ENCODE measurements at regions not wholly inside any gene's neighbourhood (a gene's known extent, or its start where the extent isn't known, plus 50 kb on each side); places are given as distances from the start of the nearest gene placed in this dataset.

DNA sequence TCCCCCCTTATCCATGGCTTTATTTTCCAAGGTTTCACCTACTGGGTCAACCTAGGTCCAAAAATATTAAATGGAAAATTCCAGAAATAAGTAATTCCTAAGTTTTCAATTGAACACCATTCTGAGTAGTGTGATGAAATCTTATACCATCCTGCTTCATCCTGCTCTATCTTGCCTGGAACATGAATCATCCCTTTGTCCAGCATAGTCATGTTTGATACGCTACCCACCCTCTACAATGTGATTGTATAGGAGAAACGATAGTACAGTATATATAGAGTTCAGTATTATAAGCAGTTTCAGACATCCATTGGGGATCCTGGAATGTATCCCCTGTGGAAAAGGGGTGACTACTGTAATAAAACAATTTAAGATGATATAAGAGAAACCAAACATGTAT lies 62.2 kb downstream of the IFNG start:
- WGBS (ENCODE audit: extremely low coverage, insufficient coverage, insufficient read length) = no CpG with 5 or more reads among the region's 2 CpGs
- Histone ChIP-seq H3K4me2 (ENCODE audit: low read length) (no peak overlapping the region), H3K4me3 (ENCODE audit: low read depth, low read length) (no peak overlapping the region), H2BK5ac (ENCODE audit: low read depth, low read length, poor library complexity) (no peak overlapping the region), H3K27ac (ENCODE audit: low read depth, low read length) (no peak overlapping the region), H4K12ac (ENCODE audit: low read depth, low read length) (no peak overlapping the region), H2AK5ac (ENCODE audit: low read length) (no peak overlapping the region), H3K27me3 (ENCODE audit: insufficient read depth, low read length) (no peaks in the 10 kb centered on the region), H3K79me1 (ENCODE audit: low read length) (no peaks in the 10 kb centered on the region), H3K9me3 (ENCODE audit: insufficient read depth, low read depth, low read length) (no peaks in the 10 kb centered on the region), H3K36me3 (ENCODE audit: control insufficient read depth in 1 of 2, insufficient read depth in 2 of 2, low read length in 2 of 2) (no peaks in the 10 kb centered on the region), H2AFZ (ENCODE audit: insufficient read depth, low read length, poor library complexity) (no peak overlapping the region), H3K9ac (ENCODE audit: low read length) (no peak overlapping the region), H3K18ac (ENCODE audit: low read length) (no peak overlapping the region), H2BK120ac (ENCODE audit: insufficient read depth, low read length, poor library complexity) (no peak overlapping the region), H4K91ac (ENCODE audit: low read depth, low read length) (no peak overlapping the region), H3K4ac (ENCODE audit: low read depth, low read length) (no peak overlapping the region), H4K8ac (ENCODE audit: low read depth, low read length) (no peak overlapping the region), H3K79me2 (ENCODE audit: control insufficient read depth, insufficient read depth, low read length, poor library complexity) (no peaks in the 10 kb centered on the region), H3K4me1 (ENCODE audit: control insufficient read depth in 1 of 2, insufficient read depth in 2 of 2, low read length in 2 of 2) (peaks cover 0 to 4% of the 10 kb centered on the region in 2 experiments), H3K14ac (ENCODE audit: low read length) (no peak overlapping the region), H2BK12ac (ENCODE audit: low read length) (no peak overlapping the region), H3K23ac (ENCODE audit: low read length) (no peak overlapping the region)
- no peak for DNase-seq

DNA sequence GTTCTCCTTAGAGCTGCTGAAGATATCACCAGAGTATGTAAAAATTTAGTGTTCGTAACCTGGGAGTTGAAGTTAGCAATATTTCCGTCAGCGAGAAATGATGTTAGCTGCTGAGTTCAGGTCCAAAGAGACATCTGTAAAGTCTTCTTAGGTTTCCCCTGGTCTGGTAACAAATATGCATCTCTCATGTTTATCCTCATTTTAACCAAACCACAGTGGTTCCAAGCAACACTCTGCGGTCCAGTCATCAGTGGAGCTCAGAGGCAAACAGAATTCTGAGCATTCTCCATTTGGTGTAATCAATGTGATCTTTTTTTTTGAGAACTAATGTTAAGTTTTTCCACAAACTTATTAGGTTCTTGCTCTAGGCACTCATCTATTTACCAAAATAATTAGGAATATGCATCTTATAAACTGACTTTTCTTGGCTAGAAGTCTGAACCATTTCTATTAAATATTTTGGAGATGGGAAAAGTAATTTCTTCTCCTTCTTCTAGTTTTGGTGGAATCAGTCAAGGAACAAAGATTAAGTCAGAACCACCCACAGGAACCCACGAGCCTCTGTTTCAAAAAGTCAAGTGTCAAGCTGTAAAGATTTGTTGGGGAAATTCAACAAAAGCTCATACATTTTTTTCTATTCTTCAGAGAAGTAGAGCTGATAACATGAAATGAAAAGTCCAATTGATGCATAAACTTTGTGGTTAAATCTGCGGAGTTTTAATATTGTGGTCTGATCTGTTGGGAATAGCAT lies 64.7 kb downstream of the IFNG start:
- H3K9me3 ChIP-seq (ENCODE audit: insufficient read depth, low read depth, low read length) = no peaks in the 10 kb centered on the region
- no CpG with 5 or more reads among the region's 6 CpGs for WGBS (ENCODE audit: extremely low coverage, insufficient coverage, insufficient read length)

DNA sequence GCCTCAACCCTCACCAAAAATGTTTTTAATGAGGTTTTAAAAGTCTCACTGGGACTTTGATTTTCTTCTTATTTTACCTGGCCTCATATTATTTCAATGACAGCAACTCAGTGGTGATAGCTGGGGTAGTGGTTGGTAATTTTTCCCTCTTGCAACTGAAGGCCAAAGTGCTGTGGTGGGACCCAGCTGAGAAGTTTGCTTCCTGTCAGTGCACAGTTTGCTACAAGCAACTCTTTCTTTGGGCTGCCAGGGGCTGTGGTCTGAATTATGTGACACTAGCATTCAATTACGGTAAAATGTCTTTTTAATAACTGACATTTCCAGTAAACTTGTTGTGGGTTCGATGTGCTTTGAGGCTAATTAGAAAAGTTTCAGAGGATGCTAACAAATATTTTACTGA lies 65.3 kb downstream of the IFNG start:
- Histone ChIP-seq H3K79me1 (ENCODE audit: low read length) (no peaks in the 10 kb centered on the region), H2BK5ac (ENCODE audit: low read depth, low read length, poor library complexity) (no peak overlapping the region), H3K4me2 (ENCODE audit: low read length) (no peak overlapping the region), H4K8ac (ENCODE audit: low read depth, low read length) (no peak overlapping the region), H4K12ac (ENCODE audit: low read depth, low read length) (no peak overlapping the region), H4K91ac (ENCODE audit: low read depth, low read length) (no peak overlapping the region), H3K4me1 (ENCODE audit: control insufficient read depth in 1 of 2, insufficient read depth in 2 of 2, low read length in 2 of 2) (no peaks in the 10 kb centered on the region), H2BK12ac (ENCODE audit: low read length) (no peak overlapping the region), H3K23ac (ENCODE audit: low read length) (no peak overlapping the region), H3K79me2 (ENCODE audit: control insufficient read depth, insufficient read depth, low read length, poor library complexity) (no peaks in the 10 kb centered on the region), H2AFZ (ENCODE audit: insufficient read depth, low read length, poor library complexity) (no peak overlapping the region), H3K4ac (ENCODE audit: low read depth, low read length) (no peak overlapping the region), H3K4me3 (ENCODE audit: low read depth, low read length) (no peak overlapping the region), H3K18ac (ENCODE audit: low read length) (no peak overlapping the region), H3K27me3 (ENCODE audit: insufficient read depth, low read length) (no peaks in the 10 kb centered on the region), H2BK120ac (ENCODE audit: insufficient read depth, low read length, poor library complexity) (no peak overlapping the region), H3K14ac (ENCODE audit: low read length) (no peak overlapping the region), H3K9me3 (ENCODE audit: insufficient read depth, low read depth, low read length) (no peaks in the 10 kb centered on the region), H3K9ac (ENCODE audit: low read length) (no peak overlapping the region), H3K27ac (ENCODE audit: low read depth, low read length) (no peak overlapping the region), H2AK5ac (ENCODE audit: low read length) (no peak overlapping the region), H3K36me3 (ENCODE audit: control insufficient read depth in 1 of 2, insufficient read depth in 2 of 2, low read length in 2 of 2) (no peaks in the 10 kb centered on the region)
- WGBS (ENCODE audit: extremely low coverage, insufficient coverage, insufficient read length) = no CpG with 5 or more reads among the region's 2 CpGs
- no peak for DNase-seq

More for the DNA sequence above, 64.7 kb downstream of the IFNG start:
- Histone ChIP-seq H3K14ac (ENCODE audit: low read length) (no peak overlapping the region), H2AK5ac (ENCODE audit: low read length) (no peak overlapping the region), H3K79me2 (ENCODE audit: control insufficient read depth, insufficient read depth, low read length, poor library complexity) (no peaks in the 10 kb centered on the region), H2AFZ (ENCODE audit: insufficient read depth, low read length, poor library complexity) (no peak overlapping the region), H3K9ac (ENCODE audit: low read length) (no peak overlapping the region), H4K12ac (ENCODE audit: low read depth, low read length) (no peak overlapping the region), H2BK5ac (ENCODE audit: low read depth, low read length, poor library complexity) (no peak overlapping the region), H3K18ac (ENCODE audit: low read length) (no peak overlapping the region), H2BK12ac (ENCODE audit: low read length) (no peak overlapping the region), H3K27me3 (ENCODE audit: insufficient read depth, low read length) (no peaks in the 10 kb centered on the region), H3K4ac (ENCODE audit: low read depth, low read length) (no peak overlapping the region), H3K4me3 (ENCODE audit: low read depth, low read length) (no peak overlapping the region), H4K8ac (ENCODE audit: low read depth, low read length) (no peak overlapping the region), H3K27ac (ENCODE audit: low read depth, low read length) (no peak overlapping the region), H2BK120ac (ENCODE audit: insufficient read depth, low read length, poor library complexity) (no peak overlapping the region), H3K23ac (ENCODE audit: low read length) (no peak overlapping the region), H3K4me2 (ENCODE audit: low read length) (no peak overlapping the region), H3K4me1 (ENCODE audit: control insufficient read depth in 1 of 2, insufficient read depth in 2 of 2, low read length in 2 of 2) (no peaks in the 10 kb centered on the region), H3K36me3 (ENCODE audit: control insufficient read depth in 1 of 2, insufficient read depth in 2 of 2, low read length in 2 of 2) (no peaks in the 10 kb centered on the region), H3K79me1 (ENCODE audit: low read length) (no peaks in the 10 kb centered on the region), H4K91ac (ENCODE audit: low read depth, low read length) (no peak overlapping the region)
- no peak for DNase-seq

DNA sequence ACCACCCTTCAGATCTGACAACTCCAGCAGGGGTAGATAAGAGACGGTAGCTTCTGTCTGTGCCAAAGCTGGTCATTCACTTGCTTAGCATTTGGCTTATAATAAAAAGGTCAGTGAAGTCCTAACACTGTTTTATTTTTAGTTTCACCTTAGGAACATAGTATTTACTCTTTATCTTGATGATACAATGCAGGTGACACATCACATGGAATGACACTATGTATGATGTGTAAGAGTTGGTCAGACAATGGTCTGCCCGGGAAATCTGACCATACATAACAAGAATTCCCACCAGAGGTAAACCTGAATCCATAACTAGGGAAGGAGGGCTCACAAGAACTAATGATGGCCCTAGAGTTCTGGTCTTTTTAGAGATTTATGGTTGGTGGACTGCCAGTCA lies 66.6 kb downstream of the IFNG start:
- H3K9ac ChIP-seq (ENCODE audit: low read length) = no peak overlapping the region
- no peak overlapping the region for H2BK120ac ChIP-seq (ENCODE audit: insufficient read depth, low read length, poor library complexity)
- no peaks in the 10 kb centered on the region for H3K27me3 ChIP-seq (ENCODE audit: insufficient read depth, low read length)
- H2BK5ac ChIP-seq (ENCODE audit: low read depth, low read length, poor library complexity) = no peak overlapping the region
- H3K4me1 ChIP-seq (ENCODE audit: control insufficient read depth in 1 of 2, insufficient read depth in 2 of 2, low read length in 2 of 2) = no peaks in the 10 kb centered on the region
- no peak overlapping the region for H2AFZ ChIP-seq (ENCODE audit: insufficient read depth, low read length, poor library complexity)
- WGBS (ENCODE audit: extremely low coverage, insufficient coverage, insufficient read length) = no CpG with 5 or more reads among the region's 2 CpGs
- no peak overlapping the region for H3K18ac ChIP-seq (ENCODE audit: low read length)
- DNase-seq = peak; percentile 21 to 61
- H3K14ac ChIP-seq (ENCODE audit: low read length) = no peak overlapping the region
- no peak overlapping the region for H4K12ac ChIP-seq (ENCODE audit: low read depth, low read length)
- no peak overlapping the region for H3K23ac ChIP-seq (ENCODE audit: low read length)
- H2BK12ac ChIP-seq (ENCODE audit: low read length) = no peak overlapping the region
- no peaks in the 10 kb centered on the region for H3K79me1 ChIP-seq (ENCODE audit: low read length)
- H4K91ac ChIP-seq (ENCODE audit: low read depth, low read length) = no peak overlapping the region
- H2AK5ac ChIP-seq (ENCODE audit: low read length) = no peak overlapping the region
- no peak overlapping the region for H4K8ac ChIP-seq (ENCODE audit: low read depth, low read length)
- H3K27ac ChIP-seq (ENCODE audit: low read depth, low read length) = no peak overlapping the region
- no peaks in the 10 kb centered on the region for H3K9me3 ChIP-seq (ENCODE audit: insufficient read depth, low read depth, low read length)
- no peaks in the 10 kb centered on the region for H3K36me3 ChIP-seq (ENCODE audit: control insufficient read depth in 1 of 2, insufficient read depth in 2 of 2, low read length in 2 of 2)
- no peak overlapping the region for H3K4me2 ChIP-seq (ENCODE audit: low read length)
- H3K4ac ChIP-seq (ENCODE audit: low read depth, low read length) = no peak overlapping the region
- no peak overlapping the region for H3K4me3 ChIP-seq (ENCODE audit: low read depth, low read length)
- H3K79me2 ChIP-seq (ENCODE audit: control insufficient read depth, insufficient read depth, low read length, poor library complexity) = no peaks in the 10 kb centered on the region
